Neural progenitor cell (in vitro differentiated cells): ENCODE measurements at regions not wholly inside any gene's neighbourhood (a gene's known extent, or its start where the extent isn't known, plus 50 kb on each side); places are given as distances from the start of the nearest gene placed in this dataset.

Source experiments
- DNase-seq: peaks from one replicate; pipeline ENCODE4 v3.0.0-alpha.2; 2016; ENCODE audit warnings: low spot score
- H2AFZ ChIP-seq: fragments of 200-600 bp; sonication (generic); replicated peaks from 2 replicates; pipeline ENCODE4 v1.6.1; 2016; ENCODE audit warnings: antibody characterized with exemption
- H3F3A ChIP-seq: fragments of 200-600 bp; sonication (generic); 2 replicates; pipeline ENCODE4 v1.6.1; 2016; ENCODE audit warnings: antibody characterized with exemption, low read depth
- H3K27ac ChIP-seq: fragments of 200-600 bp; sonication (generic); 2 replicates; pipeline ENCODE4 v1.5.1; 2016; ENCODE audit warnings: mild to moderate bottlenecking
- H3K27me3 ChIP-seq: fragments of 200-600 bp; sonication (generic); 2 replicates; pipeline ENCODE4 v1.6.1; 2016; ENCODE audit warnings: mild to moderate bottlenecking, moderate library complexity
- H3K36me3 ChIP-seq: fragments of 200-600 bp; sonication (generic); 2 replicates; pipeline ENCODE4 v1.5.1; 2016
- H3K4me1 ChIP-seq: fragments of 200-600 bp; sonication (generic); 2 replicates; pipeline ENCODE4 v1.6.1; 2016; ENCODE audit warnings: mixed run types
- H3K4me2 ChIP-seq: fragments of 200-600 bp; sonication (generic); 2 replicates; pipeline ENCODE4 v1.6.1; 2016
- H3K4me3 ChIP-seq: fragments of 200-600 bp; sonication (generic); 2 replicates; pipeline ENCODE4 v1.5.1; 2016
- H3K79me2 ChIP-seq: fragments of 200-600 bp; sonication (generic); 2 replicates; pipeline ENCODE4 v1.6.1; 2016; ENCODE audit warnings: low read depth
- H3K9ac ChIP-seq: fragments of 200-600 bp; sonication (generic); 2 replicates; pipeline ENCODE4 v1.6.1; 2016
- H3K9me3 ChIP-seq: fragments of 200-600 bp; sonication (generic); 2 replicates; pipeline ENCODE4 v1.5.1; 2016; ENCODE audit warnings: low read depth
- H4K20me1 ChIP-seq: fragments of 200-600 bp; sonication (generic); 2 replicates; pipeline ENCODE4 v1.6.1; 2016; ENCODE audit warnings: low read depth
- H3K27ac Mint-ChIP-seq: 3 replicates; pipeline ENCODE4 v1.8.0; 2021; ENCODE audit warnings: mixed read lengths
- H3K27me3 Mint-ChIP-seq: 2 replicates; pipeline ENCODE4 v1.8.0; 2022; ENCODE audit warnings: low read depth, mild to moderate bottlenecking, inconsistent platforms, moderate library complexity, mixed read lengths; ENCODE audit not compliant: insufficient read depth
- H3K36me3 Mint-ChIP-seq: 3 replicates; pipeline ENCODE4 v1.8.0; 2021; ENCODE audit warnings: mixed read lengths
- H3K4me1 Mint-ChIP-seq: 3 replicates; pipeline ENCODE4 v1.8.0; 2021; ENCODE audit warnings: mixed read lengths
- H3K4me3 Mint-ChIP-seq: 3 replicates; pipeline ENCODE4 v1.8.0; 2021; ENCODE audit warnings: mild to moderate bottlenecking, moderate library complexity, mixed read lengths
- H3K9me3 Mint-ChIP-seq: 3 replicates; pipeline ENCODE4 v1.8.0; 2020; ENCODE audit warnings: mixed read lengths
- EZH2 ChIP-seq: fragments of 200-600 bp; sonication (generic); IDR thresholded peaks from 2 replicates; pipeline ENCODE4 v1.6.1; 2017; ENCODE audit warnings: antibody characterized with exemption, mild to moderate bottlenecking, moderate library complexity
- EZH2phosphoT487 ChIP-seq: fragments of 200-600 bp; sonication (generic); IDR thresholded peaks from 2 replicates; pipeline ENCODE4 v1.6.1; 2017; ENCODE audit warnings: antibody characterized with exemption
- TF ChIP-seq, protein P1 (sequence below): fragments of 200-600 bp; sonication (generic); IDR thresholded peaks from 2 replicates; pipeline ENCODE4 v1.5.1; 2017; ENCODE audit warnings: antibody characterized with exemption, mild to moderate bottlenecking

- no peak overlapping the region for H3K4me3 ChIP-seq
- no peak overlapping the region for H3K27ac ChIP-seq
- no peaks in the 10 kb centered on the region for H3K9me3 ChIP-seq
- H4K20me1 ChIP-seq: no peaks in the 10 kb centered on the region
- H3K9ac ChIP-seq: no peak overlapping the region
- H3K4me3 Mint-ChIP-seq: no peak overlapping the region
- peaks cover 2% of the 10 kb centered on the region for H3K4me1 Mint-ChIP-seq
- H3K27me3 ChIP-seq: no peaks in the 10 kb centered on the region
- H3K36me3 ChIP-seq: no peaks in the 10 kb centered on the region
- no peaks in the 10 kb centered on the region for H3K9me3 Mint-ChIP-seq
- H3K4me2 ChIP-seq: no peak overlapping the region
- H3F3A ChIP-seq: no peaks in the 10 kb centered on the region
- no peaks in the 10 kb centered on the region for H3K36me3 Mint-ChIP-seq
- no peak for DNase-seq
- H3K79me2 ChIP-seq: no peaks in the 10 kb centered on the region
- no peak overlapping the region for H2AFZ ChIP-seq
- no peak overlapping the region for H3K27ac Mint-ChIP-seq
- TF ChIP-seq EZH2phosphoT487 (no peak), EZH2 (no peak)
- TF ChIP-seq, protein P1, sequence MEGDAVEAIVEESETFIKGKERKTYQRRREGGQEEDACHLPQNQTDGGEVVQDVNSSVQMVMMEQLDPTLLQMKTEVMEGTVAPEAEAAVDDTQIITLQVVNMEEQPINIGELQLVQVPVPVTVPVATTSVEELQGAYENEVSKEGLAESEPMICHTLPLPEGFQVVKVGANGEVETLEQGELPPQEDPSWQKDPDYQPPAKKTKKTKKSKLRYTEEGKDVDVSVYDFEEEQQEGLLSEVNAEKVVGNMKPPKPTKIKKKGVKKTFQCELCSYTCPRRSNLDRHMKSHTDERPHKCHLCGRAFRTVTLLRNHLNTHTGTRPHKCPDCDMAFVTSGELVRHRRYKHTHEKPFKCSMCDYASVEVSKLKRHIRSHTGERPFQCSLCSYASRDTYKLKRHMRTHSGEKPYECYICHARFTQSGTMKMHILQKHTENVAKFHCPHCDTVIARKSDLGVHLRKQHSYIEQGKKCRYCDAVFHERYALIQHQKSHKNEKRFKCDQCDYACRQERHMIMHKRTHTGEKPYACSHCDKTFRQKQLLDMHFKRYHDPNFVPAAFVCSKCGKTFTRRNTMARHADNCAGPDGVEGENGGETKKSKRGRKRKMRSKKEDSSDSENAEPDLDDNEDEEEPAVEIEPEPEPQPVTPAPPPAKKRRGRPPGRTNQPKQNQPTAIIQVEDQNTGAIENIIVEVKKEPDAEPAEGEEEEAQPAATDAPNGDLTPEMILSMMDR: no peak
- no peaks in the 10 kb centered on the region for H3K4me1 ChIP-seq
- H3K27me3 Mint-ChIP-seq: peaks cover 2% of the 10 kb centered on the region
These were observed 145.6 kb upstream of the CALCR start for GRCh38 chr7:93720106-93720505.

DNA sequence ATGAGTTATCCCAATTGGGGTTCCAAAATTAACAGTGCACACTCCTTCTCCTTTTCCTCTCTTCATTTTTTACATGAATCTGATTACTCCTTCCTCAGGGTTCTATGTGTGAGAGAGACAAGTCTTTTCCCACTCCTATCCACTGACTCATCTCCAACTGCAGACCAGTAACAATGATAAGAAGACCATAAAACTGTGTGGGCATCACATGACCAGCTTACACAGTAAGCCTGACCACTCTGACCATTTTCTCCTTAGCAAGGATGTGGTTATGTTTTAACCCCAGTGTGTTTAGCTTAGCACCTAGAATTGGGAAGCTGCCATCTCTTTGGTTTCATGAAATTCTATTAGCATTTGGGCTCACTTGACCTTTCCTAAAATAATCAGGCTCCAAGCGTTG lies 145.0 kb upstream of the CALCR start:
- Mint-ChIP-seq H3K4me3 (no peak overlapping the region), H3K27ac (no peak overlapping the region), H3K9me3 (no peaks in the 10 kb centered on the region), H3K4me1 (peaks cover 2% of the 10 kb centered on the region), H3K27me3 (peaks cover 2% of the 10 kb centered on the region), H3K36me3 (no peaks in the 10 kb centered on the region)
- Histone ChIP-seq H3K4me1 (no peaks in the 10 kb centered on the region), H3K79me2 (no peaks in the 10 kb centered on the region), H3K4me3 (no peak overlapping the region), H3F3A (no peaks in the 10 kb centered on the region), H3K9ac (no peak overlapping the region), H3K36me3 (no peaks in the 10 kb centered on the region), H3K4me2 (no peak overlapping the region), H4K20me1 (no peaks in the 10 kb centered on the region), H2AFZ (no peak overlapping the region), H3K27me3 (no peaks in the 10 kb centered on the region), H3K27ac (no peak overlapping the region), H3K9me3 (no peaks in the 10 kb centered on the region)
- DNase-seq: no peak
- TF ChIP-seq EZH2phosphoT487 (no peak), EZH2 (no peak)
- TF ChIP-seq, protein P1: no peak

- Mint-ChIP-seq H3K4me1 (no peaks in the 10 kb centered on the region), H3K9me3 (no peaks in the 10 kb centered on the region), H3K27ac (no peak overlapping the region), H3K4me3 (no peak overlapping the region), H3K36me3 (no peaks in the 10 kb centered on the region), H3K27me3 (peaks cover 4% of the 10 kb centered on the region)
- Histone ChIP-seq H3K4me3 (no peak overlapping the region), H4K20me1 (no peaks in the 10 kb centered on the region), H3K9me3 (no peaks in the 10 kb centered on the region), H3K9ac (no peak overlapping the region), H3K36me3 (no peaks in the 10 kb centered on the region), H3K27ac (no peak overlapping the region), H3F3A (no peaks in the 10 kb centered on the region), H2AFZ (no peak overlapping the region), H3K79me2 (no peaks in the 10 kb centered on the region), H3K4me1 (no peaks in the 10 kb centered on the region), H3K27me3 (no peaks in the 10 kb centered on the region), H3K4me2 (no peak overlapping the region)
- DNase-seq: no peak
- TF ChIP-seq EZH2 (no peak), EZH2phosphoT487 (no peak)
- TF ChIP-seq, protein P1: no peak
These were observed 142.8 kb upstream of the CALCR start for GRCh38 chr7:93717217-93717900.
